ENCODE measurements at regions not wholly inside any gene's neighbourhood (a gene's known extent, or its start where the extent isn't known, plus 50 kb on each side); places are given as distances from the start of the nearest gene placed in this dataset.

- H3K9me2 ChIP-seq (ENCODE audit: insufficient read depth), result no peaks in the 10 kb centered on the region
- H3K27ac ChIP-seq (ENCODE audit: low read depth, low read length), result no peak overlapping the region
- RAD21 ChIA-PET (ENCODE audit: low non-redundant PET in 1 of 2, low total read pairs in 2 of 2, uncharacterized antibody in 2 of 2, unreplicated experiment in 2 of 2), result no interaction called here
- H3K27me3 ChIP-seq (ENCODE audit: insufficient read depth, low read length), result no peaks in the 10 kb centered on the region
- BruUV-seq (replicated peaks), result no TSS peak
- no peak for ATAC-seq
- no peak overlapping the region for H3K9ac ChIP-seq (ENCODE audit: low read length)
- no peak for DNase-seq (ENCODE audit: low read depth, low spot score)
- TF ChIP-seq REST (IDR thresholded peaks at IDR 0.05; ENCODE audit: low read depth) (no peak), CBX3 (IDR thresholded peaks at IDR 0.05; ENCODE audit: low read depth) (no peak), RAD21 (IDR thresholded peaks at IDR 0.05; ENCODE audit: low read depth) (no peak), SP1 (IDR thresholded peaks at IDR 0.05; ENCODE audit: low read depth) (no peak), YY1 (IDR thresholded peaks at IDR 0.05; ENCODE audit: extremely low read depth, insufficient replicate concordance, low read depth, low read length) (no peak), ZFX (IDR thresholded peaks at IDR 0.05) (no peak), EZH2 (IDR thresholded peaks at IDR 0.05) (no peak), CEBPB (IDR thresholded peaks at IDR 0.05; ENCODE audit: low read depth) (no peak)
- intact Hi-C loops (cut with micrococcal nuclease), result no loop called here
- H3K9me3 ChIP-seq (ENCODE audit: control insufficient read depth in 1 of 2, insufficient read depth in 1 of 2, low read depth in 1 of 2, low read length in 2 of 2), result peaks cover 0 to 3% of the 10 kb centered on the region in 2 experiments; a peak in 1 of 4 replicates
- H3K36me3 ChIP-seq (ENCODE audit: control insufficient read depth in 1 of 2, insufficient read depth in 2 of 2, low read length in 2 of 2), result no peaks in the 10 kb centered on the region
- no peaks in the 10 kb centered on the region for H3K4me1 ChIP-seq (ENCODE audit: control insufficient read depth in 1 of 2, insufficient read depth in 2 of 2, low read length in 2 of 2)
- H4K20me1 ChIP-seq (ENCODE audit: insufficient read depth), result no peaks in the 10 kb centered on the region
- H3K4me2 ChIP-seq (ENCODE audit: low read length), result no peak overlapping the region
- H2AFZ ChIP-seq (ENCODE audit: low read depth, low read length, poor library complexity, severe bottlenecking), result no peak overlapping the region
- H3K79me2 ChIP-seq (ENCODE audit: insufficient read depth, low read length), result no peaks in the 10 kb centered on the region
- CTCF ChIA-PET, result no interaction called here
- POLR2A ChIA-PET, result no interaction called here
- no peak overlapping the region for H3K4me3 ChIP-seq (replicated peaks in 1 of 2; ENCODE audit: low read depth in 1 of 2, low read length in 2 of 2)
Observed at GRCh38 chr3:161927131-161927530, 430.5 kb downstream of the OTOL1 start.

Measured in HCT116 (cell line).